GM12875 (cell line): ENCODE measurements at regions not wholly inside any gene's neighbourhood (a gene's known extent, or its start where the extent isn't known, plus 50 kb on each side); places are given as distances from the start of the nearest gene placed in this dataset.

Experiments
- H3K4me3 ChIP-seq: one replicate; pipeline ENCODE4 v1.5.1; 2011; ENCODE audit warnings: low read depth, low read length, control low read depth
- TF ChIP-seq, protein P1 (sequence below): IDR thresholded peaks from 2 replicates; pipeline ENCODE4 v1.5.1; 2011; ENCODE audit warnings: low read depth, mild to moderate bottlenecking, control low read depth, inconsistent platforms, low read length, moderate library complexity, borderline replicate concordance; ENCODE audit not compliant: insufficient read depth

DNA sequence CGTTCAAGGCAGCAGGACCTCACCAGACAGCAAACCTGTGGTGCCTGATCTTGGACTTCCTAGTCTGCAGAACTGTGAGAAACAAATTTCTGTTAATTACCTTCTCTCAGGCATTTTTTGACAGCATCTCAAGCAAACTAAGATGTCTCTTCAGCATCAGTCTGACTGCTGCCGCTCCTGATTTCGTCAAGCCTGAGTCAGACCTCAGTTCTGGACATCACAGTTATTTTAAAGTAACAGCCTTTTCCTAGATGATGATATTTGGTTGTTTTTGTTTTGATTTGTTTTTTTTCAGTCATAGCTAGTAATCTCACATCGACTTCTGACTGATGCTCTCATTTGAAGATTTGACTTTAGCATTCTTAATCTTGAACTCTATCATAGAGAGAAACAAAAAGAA, 71.9 kb downstream of the BLID start:
- no peak overlapping the region for H3K4me3 ChIP-seq
- TF ChIP-seq, protein P1, sequence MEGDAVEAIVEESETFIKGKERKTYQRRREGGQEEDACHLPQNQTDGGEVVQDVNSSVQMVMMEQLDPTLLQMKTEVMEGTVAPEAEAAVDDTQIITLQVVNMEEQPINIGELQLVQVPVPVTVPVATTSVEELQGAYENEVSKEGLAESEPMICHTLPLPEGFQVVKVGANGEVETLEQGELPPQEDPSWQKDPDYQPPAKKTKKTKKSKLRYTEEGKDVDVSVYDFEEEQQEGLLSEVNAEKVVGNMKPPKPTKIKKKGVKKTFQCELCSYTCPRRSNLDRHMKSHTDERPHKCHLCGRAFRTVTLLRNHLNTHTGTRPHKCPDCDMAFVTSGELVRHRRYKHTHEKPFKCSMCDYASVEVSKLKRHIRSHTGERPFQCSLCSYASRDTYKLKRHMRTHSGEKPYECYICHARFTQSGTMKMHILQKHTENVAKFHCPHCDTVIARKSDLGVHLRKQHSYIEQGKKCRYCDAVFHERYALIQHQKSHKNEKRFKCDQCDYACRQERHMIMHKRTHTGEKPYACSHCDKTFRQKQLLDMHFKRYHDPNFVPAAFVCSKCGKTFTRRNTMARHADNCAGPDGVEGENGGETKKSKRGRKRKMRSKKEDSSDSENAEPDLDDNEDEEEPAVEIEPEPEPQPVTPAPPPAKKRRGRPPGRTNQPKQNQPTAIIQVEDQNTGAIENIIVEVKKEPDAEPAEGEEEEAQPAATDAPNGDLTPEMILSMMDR: no peak

DNA sequence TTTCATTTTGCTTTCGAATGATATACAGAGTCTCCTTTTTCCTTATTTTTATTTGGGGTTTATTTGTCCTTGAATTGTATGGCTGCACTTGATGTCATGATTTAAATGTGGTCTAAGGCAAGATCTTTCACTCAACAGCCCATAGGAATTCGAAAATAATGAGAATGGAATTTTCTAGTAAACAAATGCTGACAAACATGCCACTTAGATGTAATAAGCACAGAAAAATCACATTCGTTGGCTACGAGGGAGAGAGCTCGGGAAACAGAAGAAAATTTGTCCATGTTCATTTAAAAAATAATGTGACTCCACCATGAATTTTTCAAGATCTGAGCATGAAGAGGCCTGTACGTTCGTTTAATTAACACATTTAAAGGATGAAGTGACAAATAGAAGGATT, 73.0 kb downstream of the BLID start:
- H3K4me3 ChIP-seq: no peak overlapping the region
- TF ChIP-seq, protein P1: no peak

- TF ChIP-seq, protein P1: no peak
- H3K4me3 ChIP-seq: no peak overlapping the region
Observed at GRCh38 chr11:122040464-122040863, 75.6 kb downstream of the BLID start.

DNA sequence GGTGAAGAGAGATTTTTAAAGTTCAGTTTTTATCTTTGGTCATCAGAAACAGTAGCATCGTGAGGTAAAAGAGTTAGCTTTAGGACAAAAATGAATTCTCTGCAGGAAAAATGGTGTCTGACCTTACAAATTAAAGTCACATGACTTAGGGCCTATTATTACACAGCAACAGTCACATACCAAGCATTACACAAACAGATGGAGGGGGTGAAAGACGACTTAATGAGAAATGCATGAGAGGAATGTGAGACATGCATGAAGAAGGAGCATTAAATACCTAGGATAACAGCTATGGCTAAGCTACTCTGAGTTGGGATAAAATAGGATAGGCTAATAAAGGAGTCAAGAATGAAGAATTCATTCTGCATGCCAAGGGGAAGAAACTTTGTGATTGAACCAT, 77.5 kb downstream of the BLID start:
- TF ChIP-seq, protein P1: no peak

DNA sequence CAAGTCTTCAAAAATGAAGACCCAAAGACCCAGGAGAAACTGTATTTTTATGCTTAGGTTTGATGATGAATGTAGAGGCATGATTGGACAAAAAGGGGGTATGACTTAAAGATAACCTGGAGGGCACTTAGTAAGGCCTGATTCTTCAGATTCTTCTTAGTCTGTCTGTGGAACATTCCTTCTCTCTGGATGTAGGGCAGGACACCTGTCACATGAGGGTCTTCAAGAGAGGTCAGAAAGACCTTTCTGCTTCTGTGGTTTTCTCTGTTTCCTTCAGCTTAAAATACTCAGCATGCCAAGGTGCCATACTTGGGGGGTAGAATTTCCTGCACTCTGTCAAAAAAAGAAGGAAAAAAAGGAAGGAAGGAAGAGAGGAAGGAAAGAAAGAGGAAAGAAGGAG, 78.1 kb downstream of the BLID start:
- TF ChIP-seq, protein P1: no peak
- no peak overlapping the region for H3K4me3 ChIP-seq

More for the DNA sequence above, 77.5 kb downstream of the BLID start:
- H3K4me3 ChIP-seq: no peak overlapping the region

- TF ChIP-seq, protein P1: no peak
- H3K4me3 ChIP-seq: no peak overlapping the region
Observed at GRCh38 chr11:122036493-122036892, 79.5 kb downstream of the BLID start.

GRCh38 chr11:122036018-122036417, 80.0 kb downstream of the BLID start:
- H3K4me3 ChIP-seq: no peak overlapping the region
- TF ChIP-seq, protein P1: no peak
